ENCODE measurements at regions not wholly inside any gene's neighbourhood (a gene's known extent, or its start where the extent isn't known, plus 50 kb on each side); places are given as distances from the start of the nearest gene placed in this dataset.
A peak's percentile ranks its signal among the peaks of the same experiment; 100 is the strongest.

- Histone ChIP-seq H3K27me3 (ENCODE audit: insufficient read depth, low read length, poor library complexity, severe bottlenecking) (no peaks in the 10 kb centered on the region), H3K9ac (ENCODE audit: low read depth, low read length, poor library complexity, severe bottlenecking) (peak overlapping the region; percentile 32), H3K79me2 (ENCODE audit: insufficient read depth, low read length) (no peaks in the 10 kb centered on the region), H3K4me2 (ENCODE audit: low read depth, low read length, poor library complexity, severe bottlenecking) (peak overlapping the region; percentile 64), H3K4me1 (ENCODE audit: insufficient read depth, low read length, poor library complexity, severe bottlenecking) (no peaks in the 10 kb centered on the region), H3F3A (ENCODE audit: low read depth) (no peaks in the 10 kb centered on the region), H3K36me3 (ENCODE audit: insufficient read depth, low read length) (no peaks in the 10 kb centered on the region), H4K20me1 (ENCODE audit: insufficient read depth, low read length, poor library complexity, severe bottlenecking) (no peaks in the 10 kb centered on the region), H2AFZ (ENCODE audit: low read length) (peak overlapping the region; percentile 80), H3K9me2 (replicated peaks; ENCODE audit: low read depth, low read length) (no peaks in the 10 kb centered on the region), H3K4me3 (ENCODE audit: low read length, poor library complexity, severe bottlenecking) (peak overlapping the region; percentile 38), H3K9me3 (ENCODE audit: insufficient read depth, low read depth, low read length) (no peaks in the 10 kb centered on the region)
- TF ChIP-seq CTCF (conservative IDR thresholded peaks at IDR 0.05; ENCODE audit: low read length) = peak; percentile 82
- TF ChIP-seq EZH2phosphoT487 (IDR thresholded peaks at IDR 0.05; ENCODE audit: borderline replicate concordance) = no peak
Measured at GRCh38 chr15:92714477-92715401, 59.2 kb upstream of the FAM174B start.

- Histone ChIP-seq H3F3A (ENCODE audit: low read depth) (no peaks in the 10 kb centered on the region), H3K36me3 (ENCODE audit: insufficient read depth, low read length) (no peaks in the 10 kb centered on the region), H3K79me2 (ENCODE audit: insufficient read depth, low read length) (no peaks in the 10 kb centered on the region), H4K20me1 (ENCODE audit: insufficient read depth, low read length, poor library complexity, severe bottlenecking) (no peaks in the 10 kb centered on the region), H2AFZ (ENCODE audit: low read length) (no peak overlapping the region), H3K9me3 (ENCODE audit: insufficient read depth, low read depth, low read length) (no peaks in the 10 kb centered on the region), H3K4me2 (ENCODE audit: low read depth, low read length, poor library complexity, severe bottlenecking) (no peak overlapping the region), H3K4me1 (ENCODE audit: insufficient read depth, low read length, poor library complexity, severe bottlenecking) (no peaks in the 10 kb centered on the region), H3K4me3 (ENCODE audit: low read length, poor library complexity, severe bottlenecking) (no peak overlapping the region), H3K9me2 (replicated peaks; ENCODE audit: low read depth, low read length) (no peaks in the 10 kb centered on the region), H3K27me3 (ENCODE audit: insufficient read depth, low read length, poor library complexity, severe bottlenecking) (no peaks in the 10 kb centered on the region), H3K9ac (ENCODE audit: low read depth, low read length, poor library complexity, severe bottlenecking) (no peak overlapping the region)
- TF ChIP-seq EZH2phosphoT487 (IDR thresholded peaks at IDR 0.05; ENCODE audit: borderline replicate concordance) (no peak), CTCF (conservative IDR thresholded peaks at IDR 0.05; ENCODE audit: low read length) (no peak)
Measured at GRCh38 chr15:92715758-92716157, 60.2 kb upstream of the FAM174B start.

- Histone ChIP-seq H4K20me1 (ENCODE audit: insufficient read depth, low read length, poor library complexity, severe bottlenecking) (no peaks in the 10 kb centered on the region), H3K4me2 (ENCODE audit: low read depth, low read length, poor library complexity, severe bottlenecking) (no peak overlapping the region), H3K4me1 (ENCODE audit: insufficient read depth, low read length, poor library complexity, severe bottlenecking) (peaks cover 3% of the 10 kb centered on the region), H3K9me2 (replicated peaks; ENCODE audit: low read depth, low read length) (no peaks in the 10 kb centered on the region), H3K4me3 (ENCODE audit: low read length, poor library complexity, severe bottlenecking) (no peak overlapping the region), H3K79me2 (ENCODE audit: insufficient read depth, low read length) (no peaks in the 10 kb centered on the region), H3F3A (ENCODE audit: low read depth) (0 out of 2 replicates have a peak, but pooled peaks cover 2% of the 10 kb centered on the region), H3K36me3 (ENCODE audit: insufficient read depth, low read length) (no peaks in the 10 kb centered on the region), H3K27me3 (ENCODE audit: insufficient read depth, low read length, poor library complexity, severe bottlenecking) (no peaks in the 10 kb centered on the region), H3K9me3 (ENCODE audit: insufficient read depth, low read depth, low read length) (no peaks in the 10 kb centered on the region; the same call in 1 of the 2 replicates), H3K9ac (ENCODE audit: low read depth, low read length, poor library complexity, severe bottlenecking) (no peak overlapping the region), H2AFZ (ENCODE audit: low read length) (no peak overlapping the region)
- TF ChIP-seq EZH2phosphoT487 (IDR thresholded peaks at IDR 0.05; ENCODE audit: borderline replicate concordance) (no peak), CTCF (conservative IDR thresholded peaks at IDR 0.05; ENCODE audit: low read length) (no peak)
Measured at GRCh38 chr15:92719021-92719420, 63.4 kb upstream of the FAM174B start.

All from Loucy (cell line).